ENCODE measurements at regions not wholly inside any gene's neighbourhood (a gene's known extent, or its start where the extent isn't known, plus 50 kb on each side); places are given as distances from the start of the nearest gene placed in this dataset.

- TF ChIP-seq CTCF (IDR thresholded peaks at IDR 0.05) (no peak), POLR2A (IDR thresholded peaks at IDR 0.05) (no peak)
These were observed 468.1 kb downstream of the SOX9 start for GRCh38 chr17:72588961-72589360.

All from heart left ventricle (tissue), 13 donors.